ENCODE measurements at regions not wholly inside any gene's neighbourhood (a gene's known extent, or its start where the extent isn't known, plus 50 kb on each side); places are given as distances from the start of the nearest gene placed in this dataset.

GRCh38 chr13:47539317-47539716 is 461.8 kb downstream of the SUCLA2 start:
- H3K27me3 Mint-ChIP-seq (ENCODE audit: low read depth): no peaks in the 10 kb centered on the region
- no peak overlapping the region for H3K27ac Mint-ChIP-seq
- Histone ChIP-seq H2BK12ac (ENCODE audit: insufficient read length, low read depth, low read length) (no peak overlapping the region), H3K18ac (ENCODE audit: insufficient read length, low read depth, low read length) (no peak overlapping the region), H3K79me2 (ENCODE audit: insufficient read depth, low read length) (no peaks in the 10 kb centered on the region), H2BK20ac (ENCODE audit: low read depth, low read length, poor library complexity, severe bottlenecking) (no peak overlapping the region), H3K9me3 (ENCODE audit: control insufficient read depth, low read depth, low read length) (no peaks in the 10 kb centered on the region), H3K79me1 (ENCODE audit: insufficient read depth, low read depth, low read length, poor library complexity, severe bottlenecking) (no peaks in the 10 kb centered on the region), H3K4me2 (ENCODE audit: insufficient read depth, insufficient read length, low read length) (no peak overlapping the region), H4K5ac (ENCODE audit: insufficient read length, low read depth, low read length) (no peak overlapping the region), H2AK5ac (ENCODE audit: insufficient read length, low read length) (no peak overlapping the region), H3K4ac (ENCODE audit: low read depth, low read length) (no peak overlapping the region), H2BK5ac (ENCODE audit: insufficient read length, low read length) (no peak overlapping the region), H3K4me1 (ENCODE audit: insufficient read depth, low read length) (no peaks in the 10 kb centered on the region), H4K20me1 (ENCODE audit: control insufficient read depth, insufficient read depth, insufficient read length) (no peaks in the 10 kb centered on the region), H3K27me3 (ENCODE audit: insufficient read depth, low read length) (no peaks in the 10 kb centered on the region), H3K9ac (ENCODE audit: extremely low read depth, insufficient read length, low read length) (no peak overlapping the region), H2AFZ (ENCODE audit: low read length) (no peak overlapping the region), H3K27ac (ENCODE audit: insufficient read length, low read depth, low read length) (no peak overlapping the region), H2BK15ac (ENCODE audit: low read depth, low read length) (no peak overlapping the region), H4K91ac (ENCODE audit: insufficient read length, low read depth, low read length) (no peak overlapping the region), H3T11ph (ENCODE audit: low read length) (no peak overlapping the region), H3K56ac (ENCODE audit: insufficient read length, low read depth, low read length) (no peak overlapping the region), H3K14ac (ENCODE audit: insufficient read depth, low read length) (no peak overlapping the region), H4K8ac (replicated peaks; ENCODE audit: insufficient read length, low read depth, low read length) (no peak overlapping the region), H3K23me2 (ENCODE audit: insufficient read length, low read depth, low read length, poor library complexity, severe bottlenecking) (no peaks in the 10 kb centered on the region), H3K23ac (ENCODE audit: insufficient read length, low read depth, low read length) (no peak overlapping the region), H2BK120ac (ENCODE audit: low read depth, low read length, poor library complexity, severe bottlenecking) (no peak overlapping the region)
- TF ChIP-seq CTCF (conservative IDR thresholded peaks at IDR 0.05): no peak
- peaks cover 6 to 8% of the 10 kb centered on the region in 2 experiments; a peak in 4 of 5 replicates for H3K9me3 Mint-ChIP-seq
- peaks cover 0 to 2% (median 0%) of the 10 kb centered on the region in 3 experiments; a peak in 1 of 7 replicates for H3K36me3 Mint-ChIP-seq (ENCODE audit: insufficient read depth in 1 of 3, low read depth in 3 of 3)
- H3K4me3 Mint-ChIP-seq: no peak overlapping the region
- no peak for DNase-seq
- H3K4me1 Mint-ChIP-seq: no peaks in the 10 kb centered on the region
- no CpG with 5 or more reads among the region's 2 CpGs for WGBS (ENCODE audit: extremely low coverage, insufficient read length, low lambda C conversion rate)

Data from H9 (cell line).